ENCODE measurements at regions not wholly inside any gene's neighbourhood (a gene's known extent, or its start where the extent isn't known, plus 50 kb on each side); places are given as distances from the start of the nearest gene placed in this dataset.

- POLR2A ChIA-PET: no interaction called here
- Histone ChIP-seq H3K4me3 (ENCODE audit: low read depth, low read length) (no peak overlapping the region), H3K9me3 (no peaks in the 10 kb centered on the region), H3K4me1 (no peaks in the 10 kb centered on the region), H3K27me3 (replicated peaks; ENCODE audit: control insufficient read depth, insufficient read depth, low read length) (no peaks in the 10 kb centered on the region), H3K36me3 (ENCODE audit: control insufficient read depth, insufficient read depth, low read length) (no peaks in the 10 kb centered on the region)
- H3K9me3 Mint-ChIP-seq (ENCODE audit: unreplicated experiment): no peaks in the 10 kb centered on the region
- no peak overlapping the region for H3K4me3 Mint-ChIP-seq (ENCODE audit: unreplicated experiment)
- H3K27ac Mint-ChIP-seq (ENCODE audit: unreplicated experiment): no peak overlapping the region
- CTCF ChIA-PET: no interaction called here
- BruUV-seq (replicated peaks): no TSS peak
- DNase-seq: no peak
- TF ChIP-seq CTCF (IDR thresholded peaks at IDR 0.05; ENCODE audit: insufficient read depth in 1 of 2, low read depth in 1 of 2, low read length in 1 of 2, severe bottlenecking in 1 of 2, unreplicated experiment in 1 of 2): no peak
- no peaks in the 10 kb centered on the region for H3K4me1 Mint-ChIP-seq (ENCODE audit: low read depth, unreplicated experiment)
- intact Hi-C loops (cut with micrococcal nuclease; ENCODE audit: unreplicated experiment): no loop called here
- no peaks in the 10 kb centered on the region for H3K27me3 Mint-ChIP-seq (ENCODE audit: insufficient read depth, unreplicated experiment)
- H3K36me3 Mint-ChIP-seq (ENCODE audit: insufficient read depth, unreplicated experiment): no peaks in the 10 kb centered on the region
These were observed 106.7 kb downstream of the FAM174A start for GRCh38 chr5:100641833-100642232.

DNA sequence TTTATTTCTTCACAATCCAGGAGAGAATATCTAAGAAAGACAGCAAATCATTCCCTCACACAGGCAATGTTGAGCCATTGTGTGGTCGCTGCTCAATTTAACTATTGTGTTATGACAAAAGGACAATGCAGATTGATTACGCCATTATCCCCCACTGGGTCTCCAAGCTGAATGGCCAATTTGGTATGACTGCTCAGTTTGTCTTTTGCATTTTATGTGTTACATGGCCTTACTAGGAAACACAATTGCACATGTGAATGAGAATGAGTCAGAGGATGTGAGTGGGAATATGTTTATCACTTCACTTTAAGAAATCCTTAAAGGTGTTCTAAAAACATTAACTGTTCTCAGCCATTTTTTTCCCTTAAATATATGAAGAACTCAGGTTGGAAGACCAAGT lies 108.3 kb downstream of the FAM174A start:
- H3K4me1 ChIP-seq: no peaks in the 10 kb centered on the region
- Mint-ChIP-seq H3K4me3 (ENCODE audit: unreplicated experiment) (no peak overlapping the region), H3K9me3 (ENCODE audit: unreplicated experiment) (no peaks in the 10 kb centered on the region), H3K27ac (ENCODE audit: unreplicated experiment) (no peak overlapping the region), H3K4me1 (ENCODE audit: low read depth, unreplicated experiment) (no peaks in the 10 kb centered on the region), H3K27me3 (ENCODE audit: insufficient read depth, unreplicated experiment) (no peaks in the 10 kb centered on the region), H3K36me3 (ENCODE audit: insufficient read depth, unreplicated experiment) (no peaks in the 10 kb centered on the region)
- POLR2A ChIA-PET: no interaction called here
- no peak for TF ChIP-seq CTCF (IDR thresholded peaks at IDR 0.05; ENCODE audit: insufficient read depth in 1 of 2, low read depth in 1 of 2, low read length in 1 of 2, severe bottlenecking in 1 of 2, unreplicated experiment in 1 of 2)
- CTCF ChIA-PET: no interaction called here
- H3K9me3 ChIP-seq: no peaks in the 10 kb centered on the region
- H3K36me3 ChIP-seq (ENCODE audit: control insufficient read depth, insufficient read depth, low read length): no peaks in the 10 kb centered on the region
- no peak overlapping the region for H3K4me3 ChIP-seq (ENCODE audit: low read depth, low read length)
- intact Hi-C loops (cut with micrococcal nuclease; ENCODE audit: unreplicated experiment): no loop called here
- DNase-seq: no peak
- H3K27me3 ChIP-seq (replicated peaks; ENCODE audit: control insufficient read depth, insufficient read depth, low read length): no peaks in the 10 kb centered on the region
- BruUV-seq (replicated peaks): no TSS peak

- no peaks in the 10 kb centered on the region for H3K36me3 ChIP-seq (ENCODE audit: control insufficient read depth, insufficient read depth, low read length)
- Mint-ChIP-seq H3K36me3 (ENCODE audit: insufficient read depth, unreplicated experiment) (no peaks in the 10 kb centered on the region), H3K27ac (ENCODE audit: unreplicated experiment) (no peak overlapping the region), H3K9me3 (ENCODE audit: unreplicated experiment) (no peaks in the 10 kb centered on the region), H3K27me3 (ENCODE audit: insufficient read depth, unreplicated experiment) (no peaks in the 10 kb centered on the region), H3K4me3 (ENCODE audit: unreplicated experiment) (no peak overlapping the region), H3K4me1 (ENCODE audit: low read depth, unreplicated experiment) (no peaks in the 10 kb centered on the region)
- no TSS peak for BruUV-seq (replicated peaks)
- H3K27me3 ChIP-seq (replicated peaks; ENCODE audit: control insufficient read depth, insufficient read depth, low read length): no peaks in the 10 kb centered on the region
- POLR2A ChIA-PET: no interaction called here
- no peak overlapping the region for H3K4me3 ChIP-seq (ENCODE audit: low read depth, low read length)
- TF ChIP-seq CTCF (IDR thresholded peaks at IDR 0.05; ENCODE audit: insufficient read depth in 1 of 2, low read depth in 1 of 2, low read length in 1 of 2, severe bottlenecking in 1 of 2, unreplicated experiment in 1 of 2): no peak
- no peak for DNase-seq
- intact Hi-C loops (cut with micrococcal nuclease; ENCODE audit: unreplicated experiment): no loop called here
- no peaks in the 10 kb centered on the region for H3K9me3 ChIP-seq
- no peaks in the 10 kb centered on the region for H3K4me1 ChIP-seq
- CTCF ChIA-PET: no interaction called here
These were observed 109.0 kb downstream of the FAM174A start for GRCh38 chr5:100644185-100644584.
